NCI-H2081 (cell line): ENCODE measurements at regions not wholly inside any gene's neighbourhood (a gene's known extent, or its start where the extent isn't known, plus 50 kb on each side); places are given as distances from the start of the nearest gene placed in this dataset.

ENCODE experiments used
- DNase-seq, 2 experiments: peaks; one replicate each; lab custom pipeline; 2025; lab: John Stamatoyannopoulos, UW

DNA sequence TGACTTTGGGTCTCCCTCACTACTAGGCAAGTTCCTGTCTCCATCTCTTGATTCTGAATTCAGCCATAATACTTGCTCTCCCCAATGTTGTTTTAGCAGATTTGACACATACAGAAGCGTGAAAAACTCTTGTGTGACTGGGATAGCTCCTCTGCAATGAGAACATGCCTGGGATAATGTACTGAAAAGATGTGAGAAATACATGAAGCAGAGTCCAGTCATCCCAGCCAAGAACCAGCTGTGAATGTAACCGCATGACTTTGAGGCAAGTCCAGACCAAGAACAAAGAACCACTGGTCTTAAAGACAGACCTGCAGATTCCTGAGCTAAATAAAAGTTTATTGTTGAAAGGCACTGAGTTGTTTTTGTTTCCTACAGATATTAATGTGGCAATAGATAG is 135.0 kb downstream of the NMUR2 start:
- no peak for DNase-seq

DNA sequence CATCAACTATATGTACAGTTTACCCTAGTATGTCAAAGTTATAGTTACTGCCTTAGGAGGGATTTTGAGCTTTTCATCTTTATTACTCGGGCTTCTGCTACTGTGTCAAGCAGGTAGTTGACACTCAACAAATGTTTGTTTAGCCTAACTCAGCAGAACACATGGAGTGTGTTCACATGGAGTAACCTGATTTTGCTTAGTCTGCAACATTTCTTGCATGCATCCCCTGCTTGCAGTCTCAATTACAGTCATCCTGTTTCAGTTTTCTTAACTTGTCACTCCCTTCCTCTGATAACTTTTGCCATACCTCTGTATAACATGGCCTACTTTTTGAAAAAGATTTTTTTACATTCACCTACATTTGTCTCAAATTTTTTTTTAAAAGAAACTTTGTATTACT is 135.5 kb downstream of the NMUR2 start:
- no peak for DNase-seq

DNA sequence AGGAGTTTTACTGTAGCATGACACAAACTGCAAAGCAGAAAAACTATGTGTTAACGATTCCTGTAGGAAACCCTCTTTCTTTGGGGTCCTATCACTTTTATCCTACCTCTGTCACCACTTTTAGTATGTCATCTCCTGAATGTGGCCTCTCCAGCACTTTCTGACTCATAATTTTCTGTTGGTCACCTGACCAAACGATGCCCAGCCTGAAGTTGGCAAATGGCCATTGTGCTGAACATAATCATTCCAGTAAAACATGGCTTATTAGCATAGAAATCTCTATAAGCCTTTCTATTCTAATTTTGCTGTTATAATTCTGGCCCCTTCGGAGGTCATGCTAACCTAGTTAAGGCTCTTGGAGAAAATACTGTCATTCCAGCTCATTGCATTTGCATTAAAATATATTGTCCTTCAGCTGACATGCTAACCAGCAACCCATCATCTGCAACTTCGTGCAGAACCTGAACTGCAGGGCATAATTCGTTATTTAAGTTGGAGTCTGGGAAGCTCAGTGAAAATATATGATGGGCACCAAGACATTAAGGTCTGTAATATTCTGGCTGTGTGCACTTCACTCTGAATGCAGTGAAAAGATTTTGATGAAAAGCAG is 140.3 kb downstream of the NMUR2 start:
- DNase-seq: no peak

DNA sequence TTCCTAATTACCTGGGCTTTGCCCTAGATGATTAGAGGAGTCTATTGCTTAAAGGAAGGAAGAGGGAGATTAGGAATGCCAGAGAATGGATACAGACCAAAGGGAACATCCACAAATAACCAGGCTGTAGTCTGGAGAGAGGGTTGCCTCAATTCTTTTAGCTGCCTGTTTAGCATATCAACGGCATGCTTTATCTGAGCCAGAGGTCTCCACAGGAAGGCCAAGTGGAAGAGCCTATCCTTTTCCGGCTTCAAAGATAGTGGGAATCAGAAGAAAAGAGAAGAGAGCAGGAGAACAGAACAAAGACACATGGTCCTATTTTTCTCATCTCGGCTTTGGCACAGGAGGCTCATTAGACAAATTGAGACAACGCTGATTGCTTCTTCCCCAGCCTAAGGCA is 142.4 kb downstream of the NMUR2 start:
- no peak for DNase-seq

DNA sequence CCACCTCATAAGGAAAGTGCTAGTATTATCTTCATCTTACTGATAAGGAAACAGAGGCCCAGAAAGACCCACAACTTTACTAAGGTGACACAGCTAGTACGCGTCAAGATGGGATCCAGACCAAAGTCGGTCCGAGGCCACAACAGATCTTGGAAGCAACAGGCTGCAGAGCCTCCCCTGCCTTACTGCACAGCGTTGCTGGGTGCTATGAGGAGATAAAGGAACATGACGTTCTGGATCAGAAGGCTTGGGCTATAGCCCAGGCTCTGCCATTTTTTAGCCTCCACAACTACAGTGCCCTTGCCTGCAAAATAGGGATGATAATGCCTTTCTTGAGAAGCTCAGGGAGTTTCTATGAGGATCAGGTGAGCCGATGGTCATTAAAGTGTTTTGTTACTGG is 144.1 kb downstream of the NMUR2 start:
- DNase-seq: no peak

DNA sequence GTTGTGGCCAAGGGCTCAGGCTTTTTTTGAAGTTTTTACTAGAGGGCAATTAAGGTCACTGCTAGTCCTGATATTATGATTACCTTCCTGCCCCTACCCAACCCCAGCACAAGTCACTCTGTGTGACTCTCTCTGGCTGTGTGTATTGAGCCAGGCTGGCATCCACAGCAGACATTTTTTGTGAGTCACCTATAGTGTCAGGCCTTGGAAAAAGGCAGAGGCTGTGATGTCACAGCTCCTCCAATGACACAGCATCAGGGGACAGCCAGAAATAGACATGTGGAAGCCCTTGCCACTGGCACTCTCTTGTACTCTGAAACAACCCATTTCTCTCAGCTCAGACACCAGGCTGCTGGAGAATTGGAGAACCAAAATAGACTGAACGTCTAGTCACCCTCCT is 145.4 kb downstream of the NMUR2 start:
- no peak for DNase-seq

DNA sequence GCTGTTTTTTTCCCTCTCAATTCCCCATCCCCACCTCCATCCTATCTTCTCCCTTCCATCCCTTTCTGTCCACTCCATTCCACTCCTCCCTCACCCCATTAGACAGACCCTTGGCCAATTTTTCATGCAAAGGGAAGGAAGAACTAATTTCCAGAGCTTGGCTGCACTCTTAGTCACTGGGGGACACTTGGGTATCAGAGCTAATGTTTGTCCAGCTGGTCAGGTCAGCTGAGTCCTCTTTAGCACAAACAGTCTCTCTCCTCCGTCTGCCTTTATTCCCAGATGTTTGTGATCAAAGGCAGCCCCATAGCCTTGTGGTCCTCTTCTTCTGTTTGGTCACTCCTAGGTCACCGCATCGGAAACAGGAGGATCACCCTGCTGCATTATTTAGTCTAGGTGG is 148.5 kb downstream of the NMUR2 start:
- DNase-seq: no peak

DNA sequence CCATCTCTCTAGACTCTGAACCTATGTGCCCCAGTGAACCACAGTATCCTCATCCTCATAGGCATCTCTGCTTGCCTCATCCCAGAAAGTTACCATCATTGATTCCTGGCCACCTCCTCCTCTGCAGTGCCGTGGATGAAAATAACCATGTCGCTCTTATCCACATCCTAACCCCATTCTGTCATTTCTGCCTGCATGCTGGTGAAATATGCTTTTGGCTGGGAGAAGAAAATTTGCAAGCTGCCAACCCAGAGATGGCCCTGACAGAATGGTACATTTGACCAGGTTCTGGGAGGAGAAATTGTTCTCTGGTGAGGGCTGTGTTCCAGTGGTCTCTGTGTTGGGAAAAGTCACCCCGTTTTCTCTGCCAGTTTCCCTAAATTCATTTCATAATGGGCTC is 149.7 kb downstream of the NMUR2 start:
- no peak for DNase-seq

DNA sequence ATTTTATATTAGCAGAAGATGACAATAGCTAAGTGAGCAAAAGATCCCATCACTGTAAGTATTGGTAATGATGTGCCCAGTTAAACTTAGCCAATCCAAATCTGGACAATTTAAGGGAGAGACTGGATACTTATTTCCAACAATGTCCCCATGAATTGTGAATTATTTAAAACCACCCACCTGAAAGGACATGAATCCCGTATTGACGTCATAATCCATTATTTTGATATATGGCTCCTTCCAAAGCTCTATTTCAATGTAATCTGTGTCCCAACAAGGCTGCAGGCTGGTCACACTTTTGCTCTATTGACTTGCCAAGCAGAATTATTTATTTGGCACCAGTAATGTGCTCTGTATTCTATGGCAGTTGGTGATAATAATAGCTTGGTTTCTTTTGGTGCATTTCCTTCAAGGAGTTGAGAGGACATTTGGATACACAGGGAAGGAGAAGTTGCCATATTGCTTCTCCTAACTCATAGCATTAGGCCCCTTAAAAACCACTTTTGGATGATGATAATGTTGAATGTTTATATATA is 157.2 kb downstream of the NMUR2 start:
- DNase-seq: no peak

DNA sequence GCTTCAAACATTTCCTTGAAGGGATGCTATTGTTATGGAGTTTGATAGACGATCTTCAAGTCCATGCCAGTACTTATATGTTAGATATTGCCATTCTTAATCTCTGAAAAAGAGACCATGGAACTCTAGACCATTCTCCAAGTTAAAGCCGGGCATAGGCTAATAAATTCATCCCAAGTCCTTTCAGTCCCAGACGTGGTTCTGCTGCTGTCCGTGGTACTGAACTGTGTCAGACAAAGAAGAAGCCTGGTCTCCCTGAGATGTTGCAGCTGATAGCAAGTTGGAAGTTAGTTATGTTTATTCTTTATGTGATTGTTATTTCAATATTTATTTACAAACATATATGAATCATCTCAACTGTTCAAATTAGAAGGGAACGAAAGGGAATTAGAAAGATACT is 158.7 kb downstream of the NMUR2 start:
- DNase-seq: no peak

DNA sequence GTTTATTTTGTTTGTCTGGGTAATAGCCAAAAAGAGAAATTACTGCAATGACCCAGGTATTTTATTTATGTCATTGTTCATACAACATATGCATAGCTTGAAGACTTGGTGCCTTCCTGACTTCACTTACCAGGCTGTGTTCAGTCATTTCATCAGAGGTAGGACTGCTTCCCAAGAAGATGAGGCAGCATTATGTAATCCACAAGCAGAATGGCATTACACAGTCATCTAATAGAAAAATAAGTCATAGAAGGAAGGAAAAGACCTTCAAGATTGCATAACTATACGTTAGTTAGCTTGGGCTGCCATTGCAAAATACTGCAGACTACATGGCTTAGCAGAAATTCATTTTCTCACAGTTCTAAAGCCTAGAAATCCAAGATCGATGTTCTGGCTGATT is 167.5 kb downstream of the NMUR2 start:
- DNase-seq: no peak

DNA sequence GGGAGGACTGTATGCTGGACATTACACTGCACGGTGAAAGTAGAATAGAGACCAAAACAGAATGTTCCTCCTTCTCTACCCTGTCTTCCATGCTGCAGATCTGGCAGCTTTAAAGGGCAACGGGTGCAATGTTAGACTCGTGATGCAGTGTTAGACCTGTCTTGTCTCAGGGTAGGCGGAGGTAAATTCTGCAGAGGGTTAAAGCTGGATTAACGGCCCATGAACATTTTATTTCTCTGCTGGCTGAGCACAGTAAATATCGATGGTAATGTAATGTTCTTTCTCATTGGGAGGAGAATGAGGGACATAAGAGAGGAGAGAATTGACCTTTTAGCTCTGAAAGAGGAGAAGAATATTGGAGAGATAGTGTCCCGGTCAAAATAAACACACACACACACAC is 178.9 kb downstream of the NMUR2 start:
- no peak for DNase-seq

DNA sequence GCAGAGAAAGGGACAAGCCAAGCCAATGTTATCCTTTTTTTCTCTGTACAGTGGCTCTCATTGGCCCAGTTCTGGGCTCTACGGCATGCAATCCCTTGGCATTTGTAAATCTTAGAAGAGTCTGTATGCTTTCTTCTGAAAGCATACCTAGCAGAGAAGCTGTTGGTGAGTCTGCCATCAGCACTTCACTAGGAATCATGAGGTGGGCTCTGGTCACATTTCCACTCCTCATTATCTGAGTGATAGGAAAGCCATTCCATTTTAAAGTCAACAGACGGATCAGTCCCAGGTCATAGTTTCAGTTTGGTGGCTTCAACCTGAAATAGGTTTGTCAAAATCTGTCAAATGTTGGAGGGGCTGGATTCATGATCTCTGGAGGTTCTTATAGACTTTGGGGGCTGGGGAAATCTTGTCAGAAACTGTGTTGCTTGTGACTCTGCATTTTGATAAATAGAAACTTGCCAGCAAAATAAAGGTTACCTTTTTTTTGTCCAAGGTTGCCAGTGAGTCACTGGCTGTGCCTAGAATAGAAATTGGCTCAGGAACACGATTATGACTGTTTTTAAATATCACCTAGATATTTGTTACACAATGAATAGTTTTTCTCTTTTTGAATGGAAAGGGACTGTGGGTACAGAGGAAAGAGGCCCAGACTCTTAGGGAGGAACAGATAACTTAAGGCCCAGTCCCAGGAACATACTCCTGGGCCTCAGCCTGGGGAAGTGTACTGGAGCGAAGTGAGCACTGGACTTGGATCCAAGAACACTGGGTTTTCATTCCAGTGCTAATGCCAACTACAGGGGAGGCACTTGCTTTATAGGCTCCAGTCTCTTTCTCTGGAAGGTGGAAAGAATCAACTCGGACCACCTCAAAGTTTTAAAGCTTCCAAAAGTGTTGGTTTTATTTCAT is 183.1 kb downstream of the NMUR2 start:
- DNase-seq: no peak

DNA sequence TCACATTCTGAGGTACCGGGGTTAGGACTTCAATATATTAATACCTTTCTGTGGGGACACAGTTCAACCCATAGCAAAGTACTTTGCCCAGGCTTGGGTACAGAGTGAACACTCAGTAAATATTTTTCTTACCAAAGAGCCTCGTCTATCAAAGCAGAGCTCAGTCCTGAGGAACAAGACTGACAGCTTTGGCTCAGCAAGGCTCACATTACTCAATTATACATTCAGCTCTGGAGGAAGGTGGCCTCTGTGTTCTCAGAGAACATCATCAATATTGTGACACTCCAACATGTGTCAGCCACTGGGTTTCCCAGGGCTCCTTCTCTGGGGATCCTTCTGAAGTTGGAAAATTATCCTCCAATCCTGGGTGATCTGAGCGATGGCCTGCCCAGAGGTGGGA is 186.4 kb downstream of the NMUR2 start:
- DNase-seq: no peak

DNA sequence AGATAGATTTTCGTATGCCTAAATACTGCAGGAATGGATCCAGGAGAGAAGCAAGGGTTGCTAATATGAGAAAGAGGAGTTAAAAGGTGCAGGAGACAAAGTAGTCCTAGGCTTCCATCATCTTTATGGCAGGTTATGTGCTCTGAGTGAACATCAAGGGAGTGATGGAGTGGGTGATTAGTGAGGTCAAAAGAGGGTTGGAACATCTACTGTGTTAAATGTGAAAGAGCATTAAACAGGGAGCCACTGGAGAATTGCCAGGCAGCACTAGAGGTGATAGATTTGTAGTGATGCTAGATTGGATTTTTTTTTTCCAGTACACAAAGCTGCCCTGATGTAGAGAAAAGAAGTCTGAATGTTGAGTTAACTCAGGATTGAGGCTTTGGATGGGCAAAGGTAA is 199.3 kb downstream of the NMUR2 start:
- no peak for DNase-seq

DNA sequence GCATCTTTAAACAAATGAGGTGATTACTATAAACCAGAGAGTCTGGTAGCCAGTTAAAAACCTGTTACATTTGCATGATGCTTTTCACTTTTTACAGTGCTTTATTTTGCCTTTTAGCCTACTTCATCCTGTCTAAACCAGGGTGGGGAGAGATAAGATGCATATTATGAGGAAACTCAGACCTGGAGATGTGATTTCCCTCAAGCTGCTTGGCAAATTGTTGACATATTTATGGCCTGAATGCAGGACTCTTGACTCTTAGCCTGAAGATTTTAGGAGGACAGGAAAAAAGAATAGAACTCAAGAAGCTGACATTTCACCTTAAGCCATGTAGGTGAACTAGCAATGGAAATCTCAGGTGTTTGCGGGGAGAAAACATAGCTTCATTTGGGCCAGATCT is 202.8 kb downstream of the NMUR2 start:
- no peak for DNase-seq

DNA sequence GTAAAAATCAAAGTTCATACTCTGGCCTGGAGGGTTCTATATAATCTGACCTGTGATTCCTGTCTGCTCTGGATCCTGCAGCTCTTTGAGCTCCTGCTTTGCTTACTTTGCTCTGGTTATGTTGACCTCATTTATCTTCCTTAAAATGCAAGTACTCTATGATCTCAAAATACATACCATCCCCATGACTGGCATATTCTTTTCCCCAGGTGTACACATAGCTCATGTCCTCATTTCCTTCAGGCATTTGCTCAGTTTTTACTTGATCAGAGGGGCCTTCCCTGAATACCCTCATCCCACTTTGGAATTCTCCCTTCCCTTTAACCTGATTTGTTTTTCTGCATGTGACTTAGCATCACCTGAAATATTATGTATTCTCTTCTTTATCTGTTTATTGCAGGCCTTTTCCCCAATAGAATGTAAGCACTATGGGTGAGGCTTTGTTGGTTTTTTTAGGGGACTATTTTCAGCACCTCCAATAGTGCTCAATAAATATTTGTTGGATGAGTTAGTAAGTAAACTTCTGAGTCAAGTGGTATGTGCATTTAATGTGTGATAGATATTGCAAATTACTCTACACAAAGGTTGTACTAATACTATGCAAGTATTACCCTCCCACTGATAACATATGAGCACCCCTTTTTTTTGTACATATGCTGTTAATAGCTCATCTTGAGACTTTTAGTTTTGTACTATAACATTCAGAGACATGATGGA is 211.5 kb downstream of the NMUR2 start:
- no peak for DNase-seq

DNA sequence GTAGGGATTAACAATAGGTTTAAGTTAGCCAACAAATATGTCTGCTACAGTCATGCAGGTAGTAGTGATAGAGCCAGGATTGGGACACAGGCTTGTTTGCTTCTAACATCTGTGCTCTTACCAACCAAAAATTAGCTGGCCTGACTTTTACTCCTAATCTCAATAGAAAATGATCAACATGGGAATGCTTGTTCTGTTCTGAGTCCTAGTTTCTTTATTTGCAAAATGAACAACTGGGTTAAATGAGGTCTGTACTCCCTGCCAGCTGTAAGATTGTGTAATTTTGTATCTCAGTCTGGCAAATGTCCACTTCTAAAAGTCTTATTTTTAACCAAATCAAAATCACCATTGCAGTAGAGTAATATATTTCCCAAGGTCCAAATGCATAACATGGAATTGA is 216.8 kb downstream of the NMUR2 start:
- DNase-seq: no peak

DNA sequence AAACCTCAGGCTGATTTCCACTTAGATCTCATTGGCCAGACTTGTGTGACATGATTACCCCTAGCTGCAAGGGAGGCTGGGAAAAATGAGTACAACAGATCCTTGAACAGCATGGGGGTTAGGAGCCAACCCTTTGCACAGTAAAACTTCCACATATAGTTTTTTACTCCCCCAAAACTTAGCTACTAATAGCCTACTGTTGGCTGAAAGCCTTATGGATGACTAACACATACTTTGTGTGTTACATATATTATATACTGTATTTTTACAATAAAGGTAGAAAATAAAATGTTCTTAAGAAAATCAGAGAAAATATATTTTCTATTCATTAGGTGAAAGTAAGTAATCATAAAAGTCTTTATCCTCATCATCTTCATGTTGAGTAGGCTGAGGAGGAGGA is 217.4 kb downstream of the NMUR2 start:
- DNase-seq: no peak

DNA sequence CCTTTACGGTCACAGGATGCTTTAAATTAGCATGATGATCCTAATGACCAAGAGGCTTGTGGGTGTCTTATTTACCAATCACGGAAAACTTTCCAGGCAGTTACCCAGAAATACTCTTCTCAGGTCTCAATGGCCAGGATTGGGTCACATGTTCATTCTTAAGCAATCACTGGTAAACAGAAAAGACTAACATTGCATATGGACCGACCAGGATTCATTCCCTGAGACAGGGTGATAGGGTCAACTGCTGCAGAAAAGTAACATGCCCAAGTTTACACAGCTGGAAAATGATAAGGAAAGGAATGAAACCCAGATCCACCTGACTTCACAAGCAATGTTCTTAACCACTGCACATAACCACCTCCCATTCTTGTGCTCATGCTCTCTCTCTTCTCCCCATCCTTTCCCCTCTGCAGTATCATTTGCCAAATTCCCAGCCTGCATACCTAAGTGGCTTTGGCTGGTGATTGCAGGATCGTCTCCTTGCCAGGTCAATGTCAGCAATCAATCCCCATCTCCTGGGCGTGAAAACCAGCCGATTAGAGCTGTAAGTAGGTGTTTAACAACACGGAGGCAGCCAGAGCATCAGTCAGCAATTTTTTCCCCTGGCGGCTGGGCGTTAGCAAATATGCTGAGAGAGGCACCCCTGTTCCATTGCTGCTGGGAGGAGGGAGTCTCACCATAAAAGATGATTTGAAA is 219.4 kb downstream of the NMUR2 start:
- no peak for DNase-seq

DNA sequence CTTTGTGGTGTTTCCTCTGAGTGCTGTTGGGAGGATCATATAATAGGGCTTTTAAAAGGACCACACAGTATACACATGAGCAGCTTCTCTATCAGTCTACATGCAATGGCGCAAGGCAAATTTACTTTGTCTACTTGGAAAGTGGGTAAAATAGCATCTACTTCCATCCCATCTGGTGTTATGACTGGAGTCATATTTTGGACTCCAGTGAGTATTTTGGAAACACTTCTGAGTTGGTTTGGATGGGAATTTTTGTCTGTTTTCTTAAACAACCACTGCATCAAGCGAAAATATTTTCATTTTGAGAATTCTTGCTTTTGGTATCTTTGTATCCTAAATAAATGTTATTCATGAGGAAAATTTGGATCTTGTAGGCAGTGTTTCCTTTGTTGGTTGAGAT is 220.8 kb downstream of the NMUR2 start:
- DNase-seq: no peak

DNA sequence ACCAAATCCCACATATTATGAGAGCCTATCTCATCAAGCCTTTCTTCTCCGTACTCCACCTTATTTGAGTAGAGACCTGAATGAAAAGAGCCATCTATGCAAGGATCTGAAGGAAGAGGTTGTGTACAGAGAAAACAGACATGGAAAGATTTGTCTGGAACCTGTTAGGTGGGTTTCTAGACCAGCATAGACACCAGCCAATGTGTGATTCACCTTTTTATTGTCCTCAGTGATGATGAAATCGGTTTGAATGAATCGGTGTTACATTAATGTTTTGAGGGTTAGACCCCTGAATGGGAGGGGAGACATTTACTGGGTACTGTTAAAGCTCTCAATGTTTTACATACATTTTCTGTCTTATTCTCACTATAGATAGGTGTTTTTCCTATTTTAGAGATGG is 223.6 kb downstream of the NMUR2 start:
- no peak for DNase-seq
